ENCODE measurements at regions not wholly inside any gene's neighbourhood (a gene's known extent, or its start where the extent isn't known, plus 50 kb on each side); places are given as distances from the start of the nearest gene placed in this dataset.

- no peak for TF ChIP-seq CTCF (conservative IDR thresholded peaks at IDR 0.05; ENCODE audit: low read length)
- no peak for TF ChIP-seq EZH2phosphoT487 (IDR thresholded peaks at IDR 0.05; ENCODE audit: borderline replicate concordance, low read depth, low read length)
These were observed 277.7 kb downstream of the ARAP2 start for GRCh38 chr4:35966566-35966965.
